Activated T-cell treated with anti-CD3 and anti-CD28 coated beads, Interleukin-2, amount 50 U/mL, for 24 hours (primary cell): ENCODE measurements at regions not wholly inside any gene's neighbourhood (a gene's known extent, or its start where the extent isn't known, plus 50 kb on each side); places are given as distances from the start of the nearest gene placed in this dataset.

Source experiments
- DNase-seq: peaks from one replicate; pipeline ENCODE4 v3.0.0-alpha.2; 2020
- H3K27ac Mint-ChIP-seq: 2 replicates; pipeline ENCODE4 v1.8.0; 2020; ENCODE audit warnings: mild to moderate bottlenecking, mixed read lengths
- H3K27me3 Mint-ChIP-seq: 2 replicates; pipeline ENCODE4 v1.8.0; 2020; ENCODE audit warnings: mixed read lengths
- H3K36me3 Mint-ChIP-seq: 2 replicates; pipeline ENCODE4 v1.8.0; 2020; ENCODE audit warnings: low read depth, mixed read lengths
- H3K4me1 Mint-ChIP-seq: 2 replicates; pipeline ENCODE4 v1.8.0; 2020; ENCODE audit warnings: low read depth, mixed read lengths
- H3K4me3 Mint-ChIP-seq: 2 replicates; pipeline ENCODE4 v1.8.0; 2020; ENCODE audit warnings: mild to moderate bottlenecking, moderate library complexity, mixed read lengths
- H3K9me3 Mint-ChIP-seq: 2 replicates; pipeline ENCODE4 v1.8.0; 2020; ENCODE audit warnings: mixed read lengths

GRCh38 chr4:175871774-175872405 lies 59.8 kb upstream of the GPM6A start:
- DNase-seq = no peak
- H3K4me1 Mint-ChIP-seq = no peaks in the 10 kb centered on the region
- peaks cover 7% of the 10 kb centered on the region for H3K9me3 Mint-ChIP-seq
- no peak overlapping the region for H3K4me3 Mint-ChIP-seq
- H3K36me3 Mint-ChIP-seq = no peaks in the 10 kb centered on the region
- H3K27me3 Mint-ChIP-seq = no peaks in the 10 kb centered on the region
- no peak overlapping the region for H3K27ac Mint-ChIP-seq

DNA sequence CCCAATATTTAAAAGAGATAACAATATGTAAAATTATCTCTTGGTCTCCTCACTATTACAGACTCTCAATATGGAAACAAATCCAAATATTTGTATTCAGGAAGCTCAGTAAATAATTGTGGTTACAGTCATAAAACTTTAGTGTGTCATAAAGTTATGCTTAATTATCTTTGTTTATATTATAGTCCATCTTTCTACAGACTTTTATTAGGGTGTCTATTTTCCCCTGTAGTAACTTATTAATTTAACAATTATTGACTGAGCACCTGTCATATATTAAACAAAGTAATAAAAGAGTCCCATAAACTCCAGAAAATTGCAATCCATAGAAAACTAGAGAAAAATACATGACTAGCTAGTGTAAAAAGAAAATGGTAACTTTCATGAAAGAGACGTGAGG lies 61.6 kb upstream of the GPM6A start:
- Mint-ChIP-seq H3K27me3 (no peaks in the 10 kb centered on the region), H3K27ac (no peak overlapping the region), H3K9me3 (peaks cover 4% of the 10 kb centered on the region)

DNA sequence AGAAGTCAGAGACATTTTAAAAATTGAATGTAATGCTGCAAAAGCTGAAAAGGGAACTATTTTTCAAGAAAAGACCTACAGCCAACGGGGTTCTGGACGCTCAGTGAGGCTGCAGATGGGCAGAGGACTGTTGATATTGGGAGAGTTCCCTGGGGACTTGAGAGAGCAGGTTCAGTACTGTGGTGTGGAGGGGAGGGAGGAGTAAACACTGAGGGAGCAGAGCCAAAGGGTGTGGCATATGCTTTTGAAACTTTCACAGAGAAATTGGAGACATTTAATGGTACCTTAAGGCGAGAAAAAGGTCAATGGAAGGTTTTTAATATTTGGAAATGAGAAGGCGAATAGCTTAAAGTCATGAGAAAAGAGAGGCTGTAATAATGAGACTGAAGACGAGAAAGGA lies 62.2 kb upstream of the GPM6A start:
- DNase-seq = no peak
- H3K27me3 Mint-ChIP-seq = no peaks in the 10 kb centered on the region
- peaks cover 5% of the 10 kb centered on the region for H3K9me3 Mint-ChIP-seq
- no peak overlapping the region for H3K27ac Mint-ChIP-seq
- no peak overlapping the region for H3K4me3 Mint-ChIP-seq
- H3K36me3 Mint-ChIP-seq = no peaks in the 10 kb centered on the region
- no peaks in the 10 kb centered on the region for H3K4me1 Mint-ChIP-seq

More for the DNA sequence above, 61.6 kb upstream of the GPM6A start:
- Mint-ChIP-seq H3K4me1 (no peaks in the 10 kb centered on the region), H3K36me3 (no peaks in the 10 kb centered on the region), H3K4me3 (no peak overlapping the region)
- DNase-seq = no peak

DNA sequence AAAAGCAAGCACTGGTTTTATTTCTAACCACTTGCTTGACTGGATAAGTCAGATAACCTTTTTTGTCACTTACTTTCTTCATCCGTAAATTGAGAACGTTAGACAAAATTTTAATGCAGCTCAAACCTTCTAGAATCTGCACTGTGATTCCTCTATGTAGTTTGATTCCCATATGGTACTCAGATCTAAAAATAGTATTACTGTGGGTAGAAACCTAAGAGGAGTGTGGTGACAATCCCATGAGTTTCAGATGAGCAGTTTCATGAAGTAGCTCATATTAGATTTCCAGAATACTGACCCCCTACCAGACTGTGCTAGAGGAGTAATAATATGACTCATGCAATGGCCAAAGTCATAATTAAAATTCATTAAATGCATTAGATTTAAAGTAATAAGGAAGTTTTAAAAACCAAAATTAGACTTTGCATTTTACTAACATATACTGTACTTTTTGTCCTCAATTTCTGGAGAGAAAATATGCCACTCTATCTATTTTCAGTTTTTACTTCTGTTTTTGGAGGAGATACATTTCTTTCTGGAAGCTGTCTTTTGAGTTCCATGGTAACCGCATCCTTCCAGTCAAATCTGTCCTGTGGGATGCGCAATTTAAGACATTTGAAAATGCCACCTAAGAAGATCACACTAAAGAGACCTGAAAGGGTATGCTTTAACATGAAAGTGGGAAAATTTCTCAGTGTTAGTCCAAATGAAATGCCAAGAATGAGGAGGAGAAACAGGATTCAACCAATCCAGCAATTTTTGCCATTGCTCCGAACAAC lies 64.1 kb upstream of the GPM6A start:
- H3K27ac Mint-ChIP-seq = no peak overlapping the region
- peaks cover 5% of the 10 kb centered on the region for H3K9me3 Mint-ChIP-seq
- H3K36me3 Mint-ChIP-seq = no peaks in the 10 kb centered on the region
- H3K27me3 Mint-ChIP-seq = no peaks in the 10 kb centered on the region
- no peak for DNase-seq
- no peaks in the 10 kb centered on the region for H3K4me1 Mint-ChIP-seq
- H3K4me3 Mint-ChIP-seq = no peak overlapping the region

DNA sequence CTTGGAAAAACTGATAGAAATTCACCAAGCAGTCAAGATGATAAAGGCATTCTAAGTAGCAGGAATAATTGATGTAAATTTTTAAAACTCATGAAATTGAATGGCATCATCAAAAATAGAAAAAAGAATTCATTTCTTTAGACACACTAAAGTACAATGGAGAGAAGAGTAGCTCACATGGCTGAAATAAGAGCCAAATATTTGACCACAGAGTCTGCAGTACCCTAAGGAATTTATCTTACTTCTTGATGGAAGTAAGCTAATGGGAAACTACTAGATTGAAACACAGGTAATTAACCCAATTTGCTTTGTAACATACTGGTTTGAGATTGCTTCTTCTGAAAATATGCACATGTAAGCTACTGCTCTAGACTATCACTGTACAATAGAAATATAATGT lies 70.8 kb upstream of the GPM6A start:
- Mint-ChIP-seq H3K9me3 (peaks cover 3% of the 10 kb centered on the region), H3K27me3 (no peaks in the 10 kb centered on the region), H3K4me3 (no peak overlapping the region), H3K36me3 (no peaks in the 10 kb centered on the region), H3K27ac (no peak overlapping the region), H3K4me1 (no peaks in the 10 kb centered on the region)
- DNase-seq = no peak

DNA sequence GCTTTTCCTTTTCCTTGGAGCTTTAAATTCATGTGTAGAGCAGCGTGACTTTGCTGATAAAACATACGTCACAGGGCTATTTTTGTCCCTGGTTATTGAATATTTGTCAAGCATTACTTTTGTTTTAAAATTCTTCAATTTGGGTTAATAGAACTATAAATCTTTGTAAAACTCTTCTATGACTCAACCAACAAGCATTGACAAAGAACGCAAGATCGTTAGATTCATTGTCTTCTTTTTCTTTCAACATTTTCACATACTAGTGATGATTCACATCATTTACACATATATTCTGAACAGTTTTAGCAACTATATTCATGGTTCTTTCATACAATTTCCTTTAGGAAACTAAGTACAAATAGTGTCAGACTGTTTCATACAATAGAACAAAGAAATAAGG lies 72.0 kb upstream of the GPM6A start:
- no peak overlapping the region for H3K4me3 Mint-ChIP-seq
- H3K4me1 Mint-ChIP-seq = no peaks in the 10 kb centered on the region
- DNase-seq = no peak
- no peaks in the 10 kb centered on the region for H3K27me3 Mint-ChIP-seq
- H3K36me3 Mint-ChIP-seq = no peaks in the 10 kb centered on the region
- H3K27ac Mint-ChIP-seq = no peak overlapping the region
- peaks cover 3% of the 10 kb centered on the region for H3K9me3 Mint-ChIP-seq

- Mint-ChIP-seq H3K36me3 (no peaks in the 10 kb centered on the region), H3K27ac (no peak overlapping the region), H3K9me3 (no peaks in the 10 kb centered on the region), H3K27me3 (no peaks in the 10 kb centered on the region), H3K4me1 (no peaks in the 10 kb centered on the region), H3K4me3 (no peak overlapping the region)
- no peak for DNase-seq
Observed at GRCh38 chr4:175891231-175891630, 79.2 kb upstream of the GPM6A start.

- Mint-ChIP-seq H3K9me3 (no peaks in the 10 kb centered on the region), H3K4me3 (no peak overlapping the region), H3K36me3 (no peaks in the 10 kb centered on the region), H3K27ac (no peak overlapping the region), H3K4me1 (no peaks in the 10 kb centered on the region), H3K27me3 (no peaks in the 10 kb centered on the region)
- DNase-seq = no peak
Observed at GRCh38 chr4:175891851-175892250, 79.8 kb upstream of the GPM6A start.

- no peaks in the 10 kb centered on the region for H3K36me3 Mint-ChIP-seq
- H3K4me1 Mint-ChIP-seq = no peaks in the 10 kb centered on the region
- H3K4me3 Mint-ChIP-seq = no peak overlapping the region
- H3K27ac Mint-ChIP-seq = no peak overlapping the region
- no peaks in the 10 kb centered on the region for H3K27me3 Mint-ChIP-seq
- no peak for DNase-seq
- no peaks in the 10 kb centered on the region for H3K9me3 Mint-ChIP-seq
Observed at GRCh38 chr4:175905925-175906324, 93.9 kb upstream of the GPM6A start.

DNA sequence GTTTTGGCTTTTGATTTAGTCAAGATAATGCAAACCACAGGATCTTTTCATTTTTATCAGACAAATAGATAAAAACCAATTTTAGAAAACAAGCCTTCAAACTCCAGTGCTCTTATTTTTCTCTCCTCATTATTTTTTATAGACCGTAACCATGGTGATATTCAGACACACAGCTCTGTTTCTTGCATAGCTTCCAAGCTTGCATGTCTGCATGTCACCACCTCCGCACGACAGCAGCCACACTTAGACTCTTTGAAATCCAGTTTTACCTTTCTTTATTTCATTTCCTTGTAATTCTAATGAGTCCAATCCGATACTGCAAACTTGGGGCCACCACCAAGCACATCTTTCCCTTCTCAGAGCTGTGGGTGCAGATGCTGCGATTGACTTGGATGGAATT lies 94.3 kb upstream of the GPM6A start:
- Mint-ChIP-seq H3K9me3 (no peaks in the 10 kb centered on the region), H3K27me3 (no peaks in the 10 kb centered on the region), H3K36me3 (no peaks in the 10 kb centered on the region), H3K27ac (no peak overlapping the region), H3K4me1 (no peaks in the 10 kb centered on the region), H3K4me3 (no peak overlapping the region)
- DNase-seq = no peak

GRCh38 chr4:175910700-175911099 lies 98.6 kb upstream of the GPM6A start:
- no peaks in the 10 kb centered on the region for H3K9me3 Mint-ChIP-seq
- no peaks in the 10 kb centered on the region for H3K36me3 Mint-ChIP-seq
- no peaks in the 10 kb centered on the region for H3K27me3 Mint-ChIP-seq
- H3K4me3 Mint-ChIP-seq = no peak overlapping the region
- no peak overlapping the region for H3K27ac Mint-ChIP-seq
- H3K4me1 Mint-ChIP-seq = no peaks in the 10 kb centered on the region
- DNase-seq = no peak

GRCh38 chr4:175916626-175917351 lies 104.7 kb upstream of the GPM6A start:
- peaks cover 4% of the 10 kb centered on the region for H3K27me3 Mint-ChIP-seq
- no peak for DNase-seq
- no peak overlapping the region for H3K4me3 Mint-ChIP-seq
- no peaks in the 10 kb centered on the region for H3K4me1 Mint-ChIP-seq
- no peaks in the 10 kb centered on the region for H3K36me3 Mint-ChIP-seq
- H3K9me3 Mint-ChIP-seq = no peaks in the 10 kb centered on the region
- no peak overlapping the region for H3K27ac Mint-ChIP-seq

GRCh38 chr4:175927121-175927520 lies 115.1 kb upstream of the GPM6A start:
- no peaks in the 10 kb centered on the region for H3K9me3 Mint-ChIP-seq

GRCh38 chr4:175929441-175929840 lies 117.4 kb upstream of the GPM6A start:
- Mint-ChIP-seq H3K27me3 (no peaks in the 10 kb centered on the region), H3K36me3 (no peaks in the 10 kb centered on the region), H3K4me1 (no peaks in the 10 kb centered on the region), H3K27ac (no peak overlapping the region), H3K9me3 (no peaks in the 10 kb centered on the region), H3K4me3 (no peak overlapping the region)
- DNase-seq = no peak

More at GRCh38 chr4:175927121-175927520, 115.1 kb upstream of the GPM6A start:
- Mint-ChIP-seq H3K36me3 (no peaks in the 10 kb centered on the region), H3K27ac (no peak overlapping the region), H3K27me3 (no peaks in the 10 kb centered on the region), H3K4me1 (no peaks in the 10 kb centered on the region), H3K4me3 (no peak overlapping the region)
- no peak for DNase-seq

DNA sequence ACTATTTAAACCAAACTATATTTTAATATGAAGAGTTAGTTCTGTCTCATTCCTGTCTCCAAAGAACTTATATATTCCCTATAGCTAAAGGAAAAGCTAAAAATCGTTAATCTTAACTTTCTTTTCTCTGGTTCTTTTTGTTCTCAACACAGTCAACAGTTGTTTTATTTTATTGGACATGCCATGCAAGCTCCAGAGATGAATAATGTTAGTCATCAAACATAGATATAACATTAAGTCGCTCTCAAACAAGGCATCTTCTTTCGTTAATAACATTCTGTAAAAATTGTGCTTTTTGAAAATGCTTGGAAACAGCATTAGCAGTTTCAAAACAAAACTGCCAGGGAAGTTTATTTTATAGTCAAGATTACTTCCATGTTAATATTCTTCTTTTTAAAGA lies 117.9 kb upstream of the GPM6A start:
- no peak overlapping the region for H3K4me3 Mint-ChIP-seq
- DNase-seq = no peak
- no peak overlapping the region for H3K27ac Mint-ChIP-seq
- no peaks in the 10 kb centered on the region for H3K36me3 Mint-ChIP-seq
- H3K4me1 Mint-ChIP-seq = no peaks in the 10 kb centered on the region
- no peaks in the 10 kb centered on the region for H3K9me3 Mint-ChIP-seq
- H3K27me3 Mint-ChIP-seq = no peaks in the 10 kb centered on the region
